Calu3 (cell line): ENCODE measurements at regions not wholly inside any gene's neighbourhood (a gene's known extent, or its start where the extent isn't known, plus 50 kb on each side); places are given as distances from the start of the nearest gene placed in this dataset.

ENCODE experiments used
- BruUV-seq: library from RNA; stranded (reverse); fragments of 400-500 nt; replicated peaks from 2 replicates; lab custom pipeline; 2021; lab: Mats Ljungman, UMichigan
- CTCF ChIA-PET: fragments of 300-600 bp; sonication (Branson Sonifier 250); formaldehyde crosslinking; loops from one replicate; lab custom pipeline; 2022; ENCODE audit warnings: antibody characterized with exemption; lab: Charles Lee
- DNase-seq: peaks from one replicate; pipeline ENCODE4 v3.0.0; 2022
- H3K27ac Mint-ChIP-seq: one replicate; pipeline ENCODE4 v1.8.0; 2022; ENCODE audit warnings: mixed read lengths; ENCODE audit not compliant: unreplicated experiment
- H3K27me3 Mint-ChIP-seq: one replicate; pipeline ENCODE4 v1.8.0; 2022; ENCODE audit warnings: mixed read lengths; ENCODE audit not compliant: unreplicated experiment
- H3K36me3 Mint-ChIP-seq: one replicate; pipeline ENCODE4 v1.8.0; 2022; ENCODE audit warnings: mild to moderate bottlenecking, moderate library complexity, mixed read lengths; ENCODE audit not compliant: insufficient read depth, unreplicated experiment
- H3K4me1 Mint-ChIP-seq: one replicate; pipeline ENCODE4 v1.8.0; 2022; ENCODE audit warnings: mild to moderate bottlenecking, low read depth, mixed read lengths; ENCODE audit not compliant: unreplicated experiment
- H3K4me3 Mint-ChIP-seq: one replicate; pipeline ENCODE4 v1.8.0; 2022; ENCODE audit warnings: mild to moderate bottlenecking, low read depth, moderate library complexity, mixed read lengths; ENCODE audit not compliant: unreplicated experiment
- H3K9me3 Mint-ChIP-seq: one replicate; pipeline ENCODE4 v1.8.0; 2022; ENCODE audit warnings: low read depth, mixed read lengths; ENCODE audit not compliant: unreplicated experiment
- CTCF ChIP-seq: fragments of 200-600 bp; IDR thresholded peaks from one replicate; pipeline ENCODE4 v1.8.0; 2022; ENCODE audit warnings: antibody characterized with exemption; ENCODE audit not compliant: unreplicated experiment
- intact Hi-C: fragments of 100-400 bp; cut with micrococcal nuclease; formaldehyde crosslinking; loops from one replicate; pipeline ENCODE4 v1.10.0; 2022; ENCODE audit not compliant: unreplicated experiment

DNA sequence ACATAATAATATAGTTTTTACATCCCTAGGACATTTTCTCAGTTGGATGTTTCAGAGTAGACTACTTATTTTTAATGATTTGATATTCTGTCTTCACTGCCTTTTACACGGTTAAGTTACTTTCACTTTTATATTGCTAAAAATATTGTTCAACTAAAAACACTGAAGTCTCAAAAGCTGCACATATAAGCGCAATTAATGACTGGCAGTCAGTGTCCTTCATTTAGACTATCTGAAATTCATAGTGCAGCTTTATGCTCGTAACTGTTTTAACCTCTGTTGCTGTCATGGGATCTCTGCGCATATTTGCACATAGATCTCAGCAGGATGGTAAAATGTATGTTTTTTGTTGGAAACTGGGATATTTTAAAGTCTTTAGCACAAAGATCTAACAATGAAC is 864.3 kb downstream of the SLITRK6 start:
- no peak overlapping the region for H3K4me3 Mint-ChIP-seq
- no peak overlapping the region for H3K27ac Mint-ChIP-seq
- no TSS peak for BruUV-seq
- CTCF ChIA-PET = no interaction called here
- DNase-seq = no peak
- no peaks in the 10 kb centered on the region for H3K9me3 Mint-ChIP-seq
- intact Hi-C loops = no loop called here
- H3K36me3 Mint-ChIP-seq = no peaks in the 10 kb centered on the region
- TF ChIP-seq CTCF = no peak
- H3K4me1 Mint-ChIP-seq = no peaks in the 10 kb centered on the region
- no peaks in the 10 kb centered on the region for H3K27me3 Mint-ChIP-seq

- H3K4me1 Mint-ChIP-seq = no peaks in the 10 kb centered on the region
- intact Hi-C loops = no loop called here
- CTCF ChIA-PET = no interaction called here
- H3K36me3 Mint-ChIP-seq = no peaks in the 10 kb centered on the region
- H3K27ac Mint-ChIP-seq = no peak overlapping the region
- BruUV-seq = no TSS peak
- H3K4me3 Mint-ChIP-seq = no peak overlapping the region
- TF ChIP-seq CTCF = no peak
- DNase-seq = no peak
- H3K9me3 Mint-ChIP-seq = no peaks in the 10 kb centered on the region
- no peaks in the 10 kb centered on the region for H3K27me3 Mint-ChIP-seq
Observed at GRCh38 chr13:84933797-84934196, 865.4 kb downstream of the SLITRK6 start.

DNA sequence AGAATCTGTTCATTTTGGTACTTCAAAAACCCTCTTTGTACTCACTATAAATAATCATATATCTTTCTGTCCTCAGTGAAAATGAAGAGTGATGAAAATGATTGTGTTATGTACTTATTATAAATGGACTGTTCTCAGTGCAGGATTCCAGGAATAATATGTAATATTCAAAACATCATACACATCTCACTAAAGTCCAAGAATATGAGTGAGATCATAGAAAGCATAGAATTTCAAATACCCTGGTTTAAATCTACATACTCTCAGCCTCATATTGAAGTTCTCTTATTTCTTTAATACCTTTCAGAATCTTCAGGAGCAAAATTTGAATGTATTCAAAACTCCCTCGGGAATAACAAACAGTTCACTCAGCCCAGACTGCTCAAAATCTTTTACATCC is 868.0 kb downstream of the SLITRK6 start:
- CTCF ChIA-PET = no interaction called here
- no peaks in the 10 kb centered on the region for H3K27me3 Mint-ChIP-seq
- DNase-seq = no peak
- intact Hi-C loops = no loop called here
- no peaks in the 10 kb centered on the region for H3K36me3 Mint-ChIP-seq
- no peaks in the 10 kb centered on the region for H3K9me3 Mint-ChIP-seq
- no TSS peak for BruUV-seq
- H3K4me1 Mint-ChIP-seq = no peaks in the 10 kb centered on the region
- H3K4me3 Mint-ChIP-seq = no peak overlapping the region
- no peak for TF ChIP-seq CTCF
- no peak overlapping the region for H3K27ac Mint-ChIP-seq

DNA sequence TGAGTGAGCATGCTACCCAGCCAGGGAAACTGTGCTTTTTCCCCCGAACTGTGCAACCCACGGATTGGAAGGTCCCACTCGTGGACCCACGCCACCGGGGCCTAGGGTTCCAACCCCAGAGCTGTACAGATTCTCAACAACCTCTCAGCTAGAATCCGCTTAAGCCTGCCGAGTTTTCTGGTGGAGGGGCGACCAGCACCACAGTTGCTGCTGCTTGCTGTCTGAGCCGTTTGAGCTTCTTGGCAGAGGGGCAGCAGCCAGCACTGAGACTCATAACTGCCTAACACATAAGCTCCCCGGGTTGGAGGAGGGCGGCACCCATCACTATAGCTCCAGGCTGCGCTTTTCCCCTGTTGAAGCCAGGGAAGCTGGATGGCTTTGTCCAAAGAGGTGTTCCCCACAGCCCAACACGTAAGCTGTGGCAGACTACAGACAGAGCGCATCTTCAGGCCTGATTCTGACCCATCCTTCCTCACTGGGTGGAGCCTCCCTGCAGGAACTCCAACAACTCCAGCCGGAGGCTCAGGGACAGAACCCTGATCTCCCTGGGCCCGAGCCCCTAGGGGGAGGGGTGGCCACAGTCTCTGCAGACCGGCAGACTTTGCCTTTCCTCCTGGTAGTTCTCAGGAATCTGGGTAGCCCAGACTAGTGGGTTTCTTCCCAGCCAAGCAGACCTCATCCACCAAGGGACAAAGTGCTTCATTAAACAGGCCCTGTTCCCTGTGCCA is 871.6 kb downstream of the SLITRK6 start:
- Mint-ChIP-seq H3K4me3 (no peak overlapping the region), H3K4me1 (no peaks in the 10 kb centered on the region), H3K27me3 (no peaks in the 10 kb centered on the region), H3K27ac (no peak overlapping the region), H3K36me3 (no peaks in the 10 kb centered on the region), H3K9me3 (no peaks in the 10 kb centered on the region)
- no peak for TF ChIP-seq CTCF
- CTCF ChIA-PET = no interaction called here
- intact Hi-C loops = no loop called here
- BruUV-seq = no TSS peak
- no peak for DNase-seq
